VCaP (cell line): ENCODE measurements at regions not wholly inside any gene's neighbourhood (a gene's known extent, or its start where the extent isn't known, plus 50 kb on each side); places are given as distances from the start of the nearest gene placed in this dataset.

Experiments
- H3K27ac ChIP-seq: fragments of 450-650 bp; 2 replicates; pipeline ENCODE4 v1.5.1; 2017
- TF ChIP-seq, protein P1 (sequence below): fragments of 450-650 bp; conservative IDR thresholded peaks from 2 replicates; pipeline ENCODE4 v1.5.1; 2017; ENCODE audit warnings: mild to moderate bottlenecking, moderate library complexity

- H3K27ac ChIP-seq: no peak overlapping the region
- TF ChIP-seq, protein P1, sequence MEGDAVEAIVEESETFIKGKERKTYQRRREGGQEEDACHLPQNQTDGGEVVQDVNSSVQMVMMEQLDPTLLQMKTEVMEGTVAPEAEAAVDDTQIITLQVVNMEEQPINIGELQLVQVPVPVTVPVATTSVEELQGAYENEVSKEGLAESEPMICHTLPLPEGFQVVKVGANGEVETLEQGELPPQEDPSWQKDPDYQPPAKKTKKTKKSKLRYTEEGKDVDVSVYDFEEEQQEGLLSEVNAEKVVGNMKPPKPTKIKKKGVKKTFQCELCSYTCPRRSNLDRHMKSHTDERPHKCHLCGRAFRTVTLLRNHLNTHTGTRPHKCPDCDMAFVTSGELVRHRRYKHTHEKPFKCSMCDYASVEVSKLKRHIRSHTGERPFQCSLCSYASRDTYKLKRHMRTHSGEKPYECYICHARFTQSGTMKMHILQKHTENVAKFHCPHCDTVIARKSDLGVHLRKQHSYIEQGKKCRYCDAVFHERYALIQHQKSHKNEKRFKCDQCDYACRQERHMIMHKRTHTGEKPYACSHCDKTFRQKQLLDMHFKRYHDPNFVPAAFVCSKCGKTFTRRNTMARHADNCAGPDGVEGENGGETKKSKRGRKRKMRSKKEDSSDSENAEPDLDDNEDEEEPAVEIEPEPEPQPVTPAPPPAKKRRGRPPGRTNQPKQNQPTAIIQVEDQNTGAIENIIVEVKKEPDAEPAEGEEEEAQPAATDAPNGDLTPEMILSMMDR: no peak
These were observed 612.4 kb downstream of the LTN1 start for GRCh38 chr21:28380241-28380640.

- TF ChIP-seq, protein P1: no peak
These were observed 614.7 kb downstream of the LTN1 start for GRCh38 chr21:28378026-28378425.

GRCh38 chr21:28375708-28376385, 616.8 kb downstream of the LTN1 start:
- H3K27ac ChIP-seq: no peak overlapping the region
- TF ChIP-seq, protein P1: no peak

More at GRCh38 chr21:28378026-28378425, 614.7 kb downstream of the LTN1 start:
- no peak overlapping the region for H3K27ac ChIP-seq

DNA sequence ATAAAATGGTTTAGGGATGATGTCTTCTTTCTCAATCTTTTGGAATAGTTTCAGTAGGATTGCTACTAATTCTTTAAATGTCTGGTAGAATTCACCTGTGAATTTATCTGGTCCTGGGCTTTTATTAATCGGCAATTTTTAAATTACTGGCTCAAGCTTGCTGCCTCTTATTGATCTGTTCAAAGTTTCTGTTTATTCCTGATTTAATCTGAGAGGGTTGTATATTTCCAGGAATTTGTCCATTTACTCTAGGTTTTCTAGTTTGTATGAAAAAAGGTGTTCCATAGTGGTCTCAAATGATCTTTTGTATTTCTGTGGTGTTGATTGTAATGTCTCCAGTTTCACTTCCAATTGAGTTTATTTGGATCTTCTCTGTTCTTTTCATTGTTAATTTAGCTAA, 617.8 kb downstream of the LTN1 start:
- TF ChIP-seq, protein P1: no peak
- no peak overlapping the region for H3K27ac ChIP-seq

GRCh38 chr21:28371713-28372112, 621.0 kb downstream of the LTN1 start:
- TF ChIP-seq, protein P1: no peak
- no peak overlapping the region for H3K27ac ChIP-seq

- H3K27ac ChIP-seq: no peak overlapping the region
- TF ChIP-seq, protein P1: no peak
These were observed 633.4 kb downstream of the LTN1 start for GRCh38 chr21:28359300-28359699.

DNA sequence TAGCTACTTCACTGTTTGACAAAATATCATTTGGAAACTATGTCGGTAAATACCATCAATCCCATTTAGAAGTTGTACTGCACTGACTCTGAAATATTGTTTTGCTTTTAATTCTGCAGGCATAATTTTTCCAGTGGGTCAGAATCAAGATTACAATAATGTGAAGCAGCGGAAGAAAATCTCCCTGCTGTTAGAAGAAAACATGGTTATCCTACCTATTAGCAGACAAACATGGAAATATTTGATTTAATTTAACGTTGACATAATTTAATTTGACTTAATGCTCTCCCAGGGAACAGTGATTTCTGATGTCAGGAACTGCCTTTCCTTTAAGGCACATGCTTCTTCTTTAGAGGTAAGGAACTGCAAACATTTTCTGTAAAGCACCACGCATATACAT, 634.0 kb downstream of the LTN1 start:
- H3K27ac ChIP-seq: no peak overlapping the region
- TF ChIP-seq, protein P1: no peak
